ENCODE measurements at regions not wholly inside any gene's neighbourhood (a gene's known extent, or its start where the extent isn't known, plus 50 kb on each side); places are given as distances from the start of the nearest gene placed in this dataset.

DNA sequence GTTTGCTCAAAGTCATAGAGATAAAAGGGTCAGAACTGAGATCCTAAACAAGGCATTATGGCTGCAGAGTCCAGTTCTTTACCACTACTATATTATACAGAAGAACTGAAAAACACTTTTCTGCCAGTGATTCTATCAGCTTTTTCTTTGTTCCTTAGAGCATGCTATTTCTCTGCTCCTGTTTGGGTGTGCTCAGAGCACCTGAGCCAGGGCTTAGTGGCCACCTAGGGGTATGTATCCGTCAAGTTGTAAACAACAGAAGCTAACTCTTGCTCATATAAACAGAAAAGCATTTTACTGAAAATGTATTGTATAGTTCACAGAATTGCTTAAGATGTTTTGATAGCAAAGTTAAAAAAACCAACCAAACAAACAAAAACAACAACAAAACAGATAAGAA, 470.8 kb downstream of the SLC16A7 start:
- TF ChIP-seq POLR2A (IDR thresholded peaks at IDR 0.05): no peak
- TF ChIP-seq CTCF (IDR thresholded peaks at IDR 0.05): no peak
- DNase-seq: no peak
- Histone ChIP-seq H3K36me3 (no peaks in the 10 kb centered on the region), H3K27me3 (no peaks in the 10 kb centered on the region), H3K4me1 (no peaks in the 10 kb centered on the region), H3K9me3 (no peaks in the 10 kb centered on the region), H3K4me3 (no peak overlapping the region), H3K27ac (no peak overlapping the region)
- WGBS, 2 donors: 69 to 77% methylated on average over 1 of the region's 1 CpG
- intact Hi-C loops (cut with DNase I): no loop called here

DNA sequence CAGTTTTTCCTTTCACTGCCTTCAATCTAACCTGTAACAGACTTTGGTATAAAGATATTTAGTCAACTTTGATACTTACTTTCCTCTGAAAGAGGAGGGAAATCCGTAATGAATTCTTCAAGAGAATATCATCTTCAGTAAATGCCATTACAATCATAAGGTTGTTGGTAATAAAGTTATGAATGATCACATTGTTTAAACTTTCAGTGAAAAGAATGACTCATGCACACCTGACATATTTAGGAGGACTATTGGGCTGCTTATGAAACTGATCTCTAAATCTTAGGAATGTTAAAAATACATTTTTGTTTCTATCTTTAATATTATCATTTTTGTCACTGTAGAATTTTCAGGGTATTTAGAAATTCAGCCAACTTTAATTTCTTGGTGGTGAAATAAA, 474.7 kb downstream of the SLC16A7 start:
- DNase-seq: no peak
- no peaks in the 10 kb centered on the region for H3K4me1 ChIP-seq
- no peak overlapping the region for H3K4me3 ChIP-seq
- H3K27ac ChIP-seq: no peak overlapping the region
- intact Hi-C loops (cut with DNase I): no loop called here
- H3K9me3 ChIP-seq: no peaks in the 10 kb centered on the region
- H3K27me3 ChIP-seq: no peaks in the 10 kb centered on the region
- no peaks in the 10 kb centered on the region for H3K36me3 ChIP-seq
- WGBS, 2 donors: 57 to 60% methylated on average over 1 of the region's 1 CpG
- no peak for TF ChIP-seq CTCF (IDR thresholded peaks at IDR 0.05)
- TF ChIP-seq POLR2A (IDR thresholded peaks at IDR 0.05): no peak

- Histone ChIP-seq H3K27ac (no peak overlapping the region), H3K9me3 (no peaks in the 10 kb centered on the region), H3K4me1 (no peaks in the 10 kb centered on the region), H3K27me3 (no peaks in the 10 kb centered on the region), H3K4me3 (no peak overlapping the region), H3K36me3 (no peaks in the 10 kb centered on the region)
- WGBS, 2 donors: 48 to 55% methylated on average over 2 of the region's 2 CpGs
- DNase-seq: no peak
- intact Hi-C loops (cut with DNase I): no loop called here
- TF ChIP-seq CTCF (IDR thresholded peaks at IDR 0.05) (no peak), POLR2A (IDR thresholded peaks at IDR 0.05) (no peak)
These were observed 475.9 kb downstream of the SLC16A7 start for GRCh38 chr12:60071759-60072191.

DNA sequence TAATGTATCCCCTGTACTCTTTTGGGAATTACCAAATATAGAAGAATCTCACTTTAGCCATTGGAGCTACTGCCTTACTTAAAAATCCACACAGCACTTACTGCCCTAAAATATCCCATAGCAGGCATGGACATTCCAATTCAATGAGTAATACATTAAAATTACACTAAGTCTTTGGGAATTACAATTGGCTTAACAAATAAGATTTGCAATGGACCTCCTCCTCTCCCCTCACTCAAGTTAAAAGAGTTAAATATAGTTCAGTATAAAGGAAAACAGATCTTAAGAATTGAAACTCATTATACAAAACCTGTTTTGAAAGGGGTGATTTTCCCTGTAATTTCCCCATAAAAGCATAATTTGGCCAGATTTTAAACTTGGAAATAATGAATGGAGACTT, 477.1 kb downstream of the SLC16A7 start:
- no peak for DNase-seq
- TF ChIP-seq POLR2A (IDR thresholded peaks at IDR 0.05) (no peak), CTCF (IDR thresholded peaks at IDR 0.05) (no peak)
- no peaks in the 10 kb centered on the region for H3K9me3 ChIP-seq

DNA sequence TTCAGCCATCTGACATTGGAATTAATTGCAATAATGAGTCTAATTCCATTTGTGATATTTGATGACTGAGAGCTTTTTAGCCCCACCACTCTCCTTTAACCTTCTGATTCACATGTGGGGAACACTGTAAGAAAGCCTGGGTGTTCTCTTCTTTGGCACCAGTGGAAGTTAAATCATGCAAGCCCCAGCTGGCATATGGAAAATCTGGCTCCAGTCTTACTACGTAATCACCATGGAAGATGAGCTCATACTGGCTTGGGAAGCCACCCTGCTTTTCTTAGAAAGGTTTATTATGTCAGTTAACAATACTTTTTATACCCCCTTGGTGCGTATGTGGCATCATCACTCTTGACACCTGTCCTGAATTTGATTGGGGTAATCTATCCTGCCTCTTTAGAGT, 479.3 kb downstream of the SLC16A7 start:
- H3K27ac ChIP-seq: no peak overlapping the region
- H3K4me3 ChIP-seq: no peak overlapping the region
- DNase-seq: no peak
- no peaks in the 10 kb centered on the region for H3K27me3 ChIP-seq
- H3K4me1 ChIP-seq: no peaks in the 10 kb centered on the region
- H3K36me3 ChIP-seq: no peaks in the 10 kb centered on the region
- TF ChIP-seq POLR2A (IDR thresholded peaks at IDR 0.05) (no peak), CTCF (IDR thresholded peaks at IDR 0.05) (no peak)
- H3K9me3 ChIP-seq: no peaks in the 10 kb centered on the region
- 58 to 67% methylated on average over 2 of the region's 2 CpGs for WGBS, 2 donors
- intact Hi-C loops (cut with DNase I): no loop called here

More for the DNA sequence above, 477.1 kb downstream of the SLC16A7 start:
- no peak overlapping the region for H3K4me3 ChIP-seq
- H3K36me3 ChIP-seq: no peaks in the 10 kb centered on the region
- H3K27ac ChIP-seq: no peak overlapping the region
- H3K4me1 ChIP-seq: no peaks in the 10 kb centered on the region
- intact Hi-C loops (cut with DNase I): no loop called here
- no peaks in the 10 kb centered on the region for H3K27me3 ChIP-seq
